ENCODE measurements at regions not wholly inside any gene's neighbourhood (a gene's known extent, or its start where the extent isn't known, plus 50 kb on each side); places are given as distances from the start of the nearest gene placed in this dataset.

DNA sequence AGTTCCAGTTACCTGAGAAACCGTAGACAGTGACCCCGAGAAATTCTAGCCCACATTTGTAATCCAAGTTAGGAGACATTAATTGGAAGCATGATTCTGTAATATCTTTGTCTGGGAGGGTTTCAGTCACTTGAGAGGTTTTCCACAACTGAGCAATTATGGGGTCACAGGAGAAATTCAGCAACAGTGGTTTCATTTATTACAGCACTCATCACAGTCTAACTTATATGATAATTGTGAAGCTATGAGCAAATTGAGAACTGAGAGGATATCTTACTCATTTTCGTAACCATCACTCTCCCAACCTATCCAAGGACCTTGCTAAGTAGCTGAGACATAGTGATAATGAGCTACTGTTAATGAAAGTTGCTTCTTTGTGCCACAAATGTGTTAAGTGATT is 328.5 kb upstream of the PPP2R3A start:
- TF ChIP-seq, protein P1, sequence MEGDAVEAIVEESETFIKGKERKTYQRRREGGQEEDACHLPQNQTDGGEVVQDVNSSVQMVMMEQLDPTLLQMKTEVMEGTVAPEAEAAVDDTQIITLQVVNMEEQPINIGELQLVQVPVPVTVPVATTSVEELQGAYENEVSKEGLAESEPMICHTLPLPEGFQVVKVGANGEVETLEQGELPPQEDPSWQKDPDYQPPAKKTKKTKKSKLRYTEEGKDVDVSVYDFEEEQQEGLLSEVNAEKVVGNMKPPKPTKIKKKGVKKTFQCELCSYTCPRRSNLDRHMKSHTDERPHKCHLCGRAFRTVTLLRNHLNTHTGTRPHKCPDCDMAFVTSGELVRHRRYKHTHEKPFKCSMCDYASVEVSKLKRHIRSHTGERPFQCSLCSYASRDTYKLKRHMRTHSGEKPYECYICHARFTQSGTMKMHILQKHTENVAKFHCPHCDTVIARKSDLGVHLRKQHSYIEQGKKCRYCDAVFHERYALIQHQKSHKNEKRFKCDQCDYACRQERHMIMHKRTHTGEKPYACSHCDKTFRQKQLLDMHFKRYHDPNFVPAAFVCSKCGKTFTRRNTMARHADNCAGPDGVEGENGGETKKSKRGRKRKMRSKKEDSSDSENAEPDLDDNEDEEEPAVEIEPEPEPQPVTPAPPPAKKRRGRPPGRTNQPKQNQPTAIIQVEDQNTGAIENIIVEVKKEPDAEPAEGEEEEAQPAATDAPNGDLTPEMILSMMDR (IDR thresholded peaks at IDR 0.05; ENCODE audit: low read depth, low read length): no peak
- TF ChIP-seq EZH2phosphoT487 (IDR thresholded peaks at IDR 0.05; ENCODE audit: low read depth): no peak
